Activated CD4-positive, CD25-positive, alpha-beta regulatory T cell treated with anti-CD3 and anti-CD28 coated beads, Interleukin-2, amount 50 U/mL, for 72 hours (primary cell): ENCODE measurements at regions not wholly inside any gene's neighbourhood (a gene's known extent, or its start where the extent isn't known, plus 50 kb on each side); places are given as distances from the start of the nearest gene placed in this dataset.
"Not testable (repeated sequence)": the region's sequence is repeated elsewhere in the genome, so short reads cannot be mapped to it uniquely, and the experiment has no call there.

Experiments
- DNase-seq: peaks from one replicate; pipeline ENCODE4 v3.0.0; 2021

- no peak for DNase-seq
These were observed 372.2 kb downstream of the METTL4 start for GRCh38 chr18:2199060-2199459.

DNA sequence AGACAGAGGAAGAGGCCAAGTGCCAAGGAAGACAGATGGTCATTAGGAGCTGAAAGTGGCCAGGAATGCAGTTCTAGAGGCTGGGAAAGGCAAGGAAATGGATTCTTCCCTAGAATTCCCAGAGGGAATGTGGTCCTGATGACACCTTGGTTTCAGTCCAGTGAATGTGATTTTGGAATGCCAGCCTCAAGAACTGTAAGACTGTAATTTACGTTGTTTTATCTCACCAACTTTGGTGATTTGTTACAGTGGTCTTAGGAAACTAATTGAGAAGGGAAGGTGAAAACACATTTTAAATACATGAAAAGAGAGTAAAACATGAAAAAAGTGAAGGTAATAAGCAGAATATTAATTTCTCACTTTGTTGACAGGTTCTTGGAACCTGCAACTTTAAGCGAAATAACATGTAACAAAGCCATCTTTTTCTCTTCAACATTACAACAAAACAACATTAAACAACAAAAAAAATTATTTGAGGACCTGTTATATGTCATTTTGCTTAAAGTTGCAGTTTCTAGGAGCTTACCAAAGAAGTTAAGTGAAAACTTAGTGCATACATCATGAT is 370.2 kb downstream of the METTL4 start:
- DNase-seq: no peak

GRCh38 chr18:2204736-2205135 is 366.6 kb downstream of the METTL4 start:
- no peak for DNase-seq

- no peak for DNase-seq
These were observed 364.0 kb downstream of the METTL4 start for GRCh38 chr18:2207294-2207693.

DNA sequence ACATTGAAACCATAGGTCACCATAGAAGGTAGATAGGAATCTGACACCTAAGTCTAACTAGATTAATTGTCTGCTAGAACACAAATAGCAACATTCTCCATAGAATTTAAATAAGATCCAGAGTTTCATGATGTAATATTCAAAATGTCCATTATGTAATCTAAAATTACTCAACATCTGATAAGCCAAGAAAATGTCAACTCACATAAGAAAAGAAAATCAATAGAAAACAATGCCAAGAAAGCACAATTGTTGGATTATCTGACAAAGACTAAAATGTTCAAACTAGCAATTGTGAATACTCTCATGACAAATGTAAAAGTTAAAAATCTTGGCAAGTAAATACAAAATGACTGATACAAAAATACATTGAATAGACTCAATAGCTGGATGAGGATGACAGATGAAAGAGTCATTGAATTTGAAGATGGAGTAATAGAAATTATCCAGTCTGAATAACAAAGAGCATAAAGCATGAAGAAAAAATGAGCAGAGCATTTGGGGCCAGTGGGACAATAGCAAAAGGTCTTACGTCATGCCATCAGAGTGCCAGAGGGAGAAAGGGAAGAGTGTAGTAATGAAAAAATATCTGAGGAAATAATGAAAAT is 358.6 kb downstream of the METTL4 start:
- DNase-seq: no peak

GRCh38 chr18:2213905-2214304 is 357.4 kb downstream of the METTL4 start:
- no peak for DNase-seq

DNA sequence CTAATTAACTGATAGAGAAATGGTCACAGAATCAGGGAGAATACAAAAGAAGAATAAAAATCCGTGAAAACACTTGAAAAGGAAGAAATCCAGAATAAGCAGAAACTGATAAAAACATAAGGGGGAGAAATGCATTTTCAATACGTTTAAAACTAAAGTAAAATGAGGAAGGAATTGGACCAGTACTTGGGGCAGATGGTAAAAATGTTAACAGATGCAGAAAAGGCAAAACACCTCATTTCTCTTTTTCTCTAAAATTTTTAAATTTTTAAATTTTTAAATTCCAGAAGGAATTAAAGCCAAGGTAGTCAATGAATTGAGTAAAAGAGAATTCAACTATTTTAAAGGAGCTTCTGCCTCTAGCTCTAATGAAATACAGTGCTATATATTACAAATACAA is 353.9 kb downstream of the METTL4 start:
- no peak for DNase-seq

- DNase-seq: no peak
These were observed 353.2 kb downstream of the METTL4 start for GRCh38 chr18:2218101-2218500.

DNA sequence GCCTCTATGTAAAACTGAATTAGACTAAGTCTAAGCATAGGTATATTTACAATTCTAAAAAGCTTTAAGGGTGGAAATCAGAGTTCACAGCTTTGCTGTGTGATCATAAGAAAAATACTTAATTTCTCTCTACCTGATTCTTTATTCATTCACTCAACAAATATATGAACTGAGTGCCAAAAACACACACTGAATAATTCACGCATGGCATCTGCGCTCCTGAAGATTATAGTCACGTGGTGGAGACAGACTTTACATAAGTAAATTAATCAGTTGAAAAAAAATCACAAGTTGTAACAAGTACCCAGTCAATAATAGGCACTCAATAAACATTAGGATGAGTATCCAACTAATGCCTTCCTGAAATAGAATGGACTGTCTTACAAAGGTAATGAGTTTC is 351.6 kb downstream of the METTL4 start:
- no peak for DNase-seq

GRCh38 chr18:2222270-2223185 is 348.8 kb downstream of the METTL4 start:
- DNase-seq: no peak

- no peak for DNase-seq
These were observed 347.9 kb downstream of the METTL4 start for GRCh38 chr18:2223449-2223848.

DNA sequence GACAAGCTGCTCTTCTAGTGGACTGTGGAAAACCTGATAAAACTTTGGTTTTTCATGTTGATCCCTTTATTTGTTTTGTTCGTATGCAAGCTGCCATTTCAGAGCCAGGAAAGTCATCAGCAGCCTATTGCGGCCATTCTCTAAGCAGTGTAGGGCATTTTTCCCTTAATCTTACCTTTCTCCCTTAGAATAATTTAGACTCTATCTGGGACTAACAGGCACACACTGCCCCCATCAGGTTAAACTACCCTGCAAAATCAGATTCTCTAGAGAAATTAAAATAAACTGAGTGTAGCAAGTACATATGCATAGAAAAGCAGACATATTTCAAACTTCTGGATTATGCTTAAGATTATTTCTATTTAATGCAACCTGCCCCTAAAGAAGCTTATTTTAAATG is 347.5 kb downstream of the METTL4 start:
- no peak for DNase-seq

GRCh38 chr18:2236232-2236631 is 335.1 kb downstream of the METTL4 start:
- no peak for DNase-seq

- DNase-seq: no peak
These were observed 333.6 kb downstream of the METTL4 start for GRCh38 chr18:2237706-2238105.

GRCh38 chr18:2240311-2240705 is 331.0 kb downstream of the METTL4 start:
- DNase-seq: no peak

DNA sequence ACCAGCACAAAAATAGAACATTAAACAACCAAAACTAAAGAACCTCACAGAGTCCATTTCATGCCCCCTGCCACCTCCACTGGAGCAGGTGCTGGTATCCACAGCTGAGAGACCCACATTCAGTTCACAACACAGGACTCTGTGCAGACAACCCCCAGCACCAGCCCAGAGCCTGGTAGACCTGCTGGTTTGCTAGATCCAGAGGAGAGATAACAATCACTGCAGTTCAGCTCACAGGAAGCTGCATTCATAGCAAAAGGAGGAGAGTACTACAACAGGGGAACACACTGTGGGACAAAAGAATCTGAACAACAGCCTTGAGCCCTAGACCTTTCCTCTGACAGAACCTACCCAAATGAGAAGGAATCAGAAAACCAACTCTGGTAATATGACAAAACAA is 326.7 kb downstream of the METTL4 start:
- DNase-seq: no peak

- DNase-seq: not testable (repeated sequence)
These were observed 324.2 kb downstream of the METTL4 start for GRCh38 chr18:2247101-2247500.

GRCh38 chr18:2254977-2255376 is 316.3 kb downstream of the METTL4 start:
- DNase-seq: no peak

- DNase-seq: no peak
These were observed 314.7 kb downstream of the METTL4 start for GRCh38 chr18:2256577-2256976.

- DNase-seq: no peak
These were observed 312.4 kb downstream of the METTL4 start for GRCh38 chr18:2258954-2259353.

GRCh38 chr18:2263303-2263890 is 307.9 kb downstream of the METTL4 start:
- no peak for DNase-seq

GRCh38 chr18:2274613-2275012 is 296.7 kb downstream of the METTL4 start:
- DNase-seq: no peak

DNA sequence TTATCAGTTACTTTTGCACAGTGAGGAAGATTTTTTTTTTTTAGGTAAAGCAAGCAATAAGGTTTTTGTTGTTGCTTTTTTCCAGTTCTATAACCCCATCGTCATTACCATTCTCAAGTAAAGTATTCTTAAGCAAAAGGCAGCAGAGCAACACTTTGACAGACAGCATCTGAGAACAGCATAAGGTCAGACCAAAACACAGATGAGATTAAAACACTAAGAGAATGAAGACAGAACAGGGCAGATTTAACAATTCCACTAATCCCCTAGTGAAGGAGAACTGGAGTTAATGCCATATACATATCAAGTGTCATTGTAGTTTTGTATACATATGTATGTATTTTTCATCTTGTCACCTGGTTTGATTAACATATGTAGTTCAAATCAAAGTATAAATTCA is 290.2 kb downstream of the METTL4 start:
- DNase-seq: no peak
